ENCODE measurements at regions not wholly inside any gene's neighbourhood (a gene's known extent, or its start where the extent isn't known, plus 50 kb on each side); places are given as distances from the start of the nearest gene placed in this dataset.
"Not testable (repeated sequence)": the region's sequence is repeated elsewhere in the genome, so short reads cannot be mapped to it uniquely, and the experiment has no call there.

DNA sequence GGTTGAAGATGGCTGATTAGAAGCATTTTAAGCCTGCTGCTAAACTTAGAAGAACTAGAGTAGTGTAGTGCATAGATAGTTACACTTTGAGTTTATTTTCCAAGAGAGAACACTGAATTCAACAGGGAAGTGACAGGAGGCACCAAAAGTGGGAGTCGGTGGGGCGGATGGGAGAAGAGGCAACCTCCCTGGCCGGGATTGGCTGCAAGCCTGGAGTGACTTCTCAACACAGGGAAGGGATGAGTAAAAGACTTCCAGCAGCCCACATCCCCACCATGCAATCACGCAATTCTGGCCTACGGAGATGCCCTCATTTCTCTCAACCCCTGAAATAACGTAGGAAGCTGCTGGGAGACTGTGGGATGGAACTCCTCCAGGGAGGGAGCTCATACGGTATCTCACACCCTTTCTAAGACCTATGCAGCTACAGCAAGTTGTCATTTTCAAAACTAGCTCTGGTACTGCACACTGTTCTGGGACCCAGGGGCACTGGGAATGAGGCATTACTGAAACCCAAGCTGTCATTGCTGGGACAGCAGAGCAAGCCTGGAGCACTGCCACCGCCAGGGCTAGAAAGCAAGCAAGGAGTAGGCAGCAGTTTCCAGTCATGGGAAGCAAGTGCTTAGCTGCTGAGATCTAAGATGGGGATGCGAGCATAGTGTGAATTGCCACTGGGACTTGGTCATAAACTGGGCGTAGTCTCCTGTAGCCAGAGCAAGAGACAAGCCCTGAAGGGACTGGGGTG lies 331.6 kb upstream of the PTGER4 start:
- DNase-seq (ENCODE audit: low read depth): no peak

DNA sequence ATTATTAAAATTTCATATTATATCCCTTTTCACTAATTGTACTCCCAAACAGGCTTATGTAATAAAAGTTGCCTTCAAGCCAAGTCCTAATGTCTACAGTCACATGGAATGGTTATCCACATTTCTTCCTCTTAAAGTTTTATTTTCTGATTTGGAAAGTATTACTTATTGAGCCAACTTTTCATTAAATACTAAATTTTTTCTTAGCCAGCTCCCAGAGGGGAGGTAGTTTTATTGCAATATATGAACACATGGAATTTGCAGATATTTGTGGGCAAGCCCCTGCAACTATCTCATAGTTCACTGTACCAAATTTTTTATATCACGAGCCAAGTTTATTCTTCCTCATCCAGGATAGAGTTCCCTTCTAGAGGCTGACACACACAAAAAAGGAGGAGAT lies 332.8 kb upstream of the PTGER4 start:
- no peak for DNase-seq (ENCODE audit: low read depth)

DNA sequence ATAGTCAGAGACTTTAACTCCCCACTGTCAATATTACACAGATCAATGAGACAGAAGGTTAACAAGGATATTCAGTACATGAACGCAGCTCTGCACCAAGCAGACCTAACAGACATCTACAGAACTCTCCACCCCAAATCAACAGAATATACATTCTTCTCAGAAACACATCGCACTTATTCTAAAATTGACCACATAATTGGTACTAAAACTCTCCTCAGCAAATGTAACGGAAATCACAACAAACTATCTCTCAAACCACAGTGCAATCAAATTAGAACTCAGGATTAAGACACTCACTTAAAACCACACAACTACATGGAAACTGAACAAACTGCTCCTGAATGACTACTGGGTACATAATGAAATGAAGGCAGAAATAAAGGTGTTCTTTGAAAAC lies 341.3 kb upstream of the PTGER4 start:
- not testable (repeated sequence) for DNase-seq (ENCODE audit: low read depth)

DNA sequence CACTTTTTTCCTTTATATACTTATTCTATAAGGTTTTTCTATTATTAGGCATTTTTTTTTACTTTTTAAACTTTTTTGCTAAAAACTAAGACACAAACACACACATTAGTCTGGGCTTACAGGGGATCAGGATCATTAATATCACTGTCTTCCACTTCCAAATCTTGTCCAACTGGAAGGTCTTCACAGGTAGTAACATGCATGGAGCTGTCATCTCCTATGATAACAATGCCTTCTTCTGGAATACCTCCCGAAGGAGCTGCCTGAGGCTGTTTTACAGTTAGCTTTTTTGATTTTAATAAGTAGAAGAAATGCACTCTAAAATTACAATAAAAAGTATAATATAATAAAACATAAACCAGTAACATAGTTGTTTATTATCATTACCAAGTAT lies 345.5 kb upstream of the PTGER4 start:
- DNase-seq (ENCODE audit: low read depth): no peak

DNA sequence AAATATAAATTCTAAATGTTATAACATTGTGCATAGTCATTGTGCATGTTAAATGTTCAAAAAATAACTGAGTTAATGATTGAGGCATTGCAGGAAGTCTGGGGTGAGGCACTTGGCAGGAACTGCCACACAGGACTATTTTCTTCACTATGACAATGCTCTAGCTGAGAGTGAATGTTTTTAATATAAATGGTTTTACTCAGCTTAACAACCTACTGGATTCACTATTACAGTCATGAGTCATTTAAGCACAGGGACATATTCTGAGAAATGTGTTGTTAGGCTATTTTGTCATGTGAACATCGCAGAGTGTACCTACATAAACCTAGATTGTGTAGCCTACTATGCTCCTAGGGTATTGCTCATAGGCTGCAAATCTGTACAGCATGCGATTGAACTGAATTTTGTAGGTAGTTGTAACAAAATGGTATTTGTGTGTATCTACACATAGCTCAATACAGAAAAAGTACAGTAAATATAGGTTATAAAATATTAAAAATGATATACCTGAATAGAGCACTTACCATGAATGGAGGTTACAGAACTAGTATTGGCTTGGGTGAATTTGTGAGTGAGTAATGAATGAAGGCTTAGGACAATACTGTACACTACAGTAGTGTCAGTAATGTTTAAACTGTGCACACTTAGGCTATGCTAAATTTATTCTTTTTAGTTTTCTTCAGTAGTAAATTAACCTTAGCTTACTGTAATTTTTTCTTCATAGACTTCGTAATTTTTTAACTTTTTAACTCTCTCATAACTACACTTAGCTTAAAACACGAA lies 346.1 kb upstream of the PTGER4 start:
- DNase-seq (ENCODE audit: low read depth): peak; percentile 23

DNA sequence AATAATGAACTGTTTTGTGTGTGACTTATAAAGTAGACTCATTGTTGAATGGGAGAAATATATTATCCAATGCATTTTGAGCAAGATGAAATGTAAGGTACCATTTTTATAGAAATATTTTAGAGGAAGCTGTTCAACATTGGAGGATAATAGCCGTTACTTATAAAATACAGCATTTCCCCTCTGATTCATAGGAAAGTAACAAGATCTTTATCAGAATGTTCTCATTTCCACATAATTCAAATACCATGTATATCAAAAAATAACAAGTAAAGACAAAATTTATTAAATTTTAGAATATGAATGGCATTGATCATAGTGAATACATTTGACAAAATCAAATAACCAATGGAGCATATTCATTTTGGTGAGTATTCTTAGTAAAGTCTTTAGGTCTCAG lies 346.7 kb upstream of the PTGER4 start:
- no peak for DNase-seq (ENCODE audit: low read depth)

DNA sequence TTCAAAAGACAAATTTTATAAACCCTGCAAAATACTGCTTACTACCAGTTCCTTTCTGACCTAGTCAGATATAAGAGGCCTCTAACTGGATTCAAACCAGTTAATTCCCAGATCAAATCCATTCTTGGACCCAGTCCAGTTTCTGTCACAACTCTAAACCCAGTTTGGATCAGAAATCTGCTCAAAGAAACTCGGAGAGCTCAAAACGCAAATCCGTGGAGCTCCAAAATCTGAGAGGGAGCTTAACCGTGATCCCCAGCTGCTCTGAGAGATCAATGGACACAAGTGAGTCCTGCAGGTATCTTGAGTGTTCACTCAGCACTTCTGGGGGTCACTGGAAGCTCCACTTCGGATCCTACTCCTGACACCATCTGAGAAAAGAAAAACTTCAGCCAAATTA lies 348.1 kb upstream of the PTGER4 start:
- DNase-seq (ENCODE audit: low read depth): no peak

DNA sequence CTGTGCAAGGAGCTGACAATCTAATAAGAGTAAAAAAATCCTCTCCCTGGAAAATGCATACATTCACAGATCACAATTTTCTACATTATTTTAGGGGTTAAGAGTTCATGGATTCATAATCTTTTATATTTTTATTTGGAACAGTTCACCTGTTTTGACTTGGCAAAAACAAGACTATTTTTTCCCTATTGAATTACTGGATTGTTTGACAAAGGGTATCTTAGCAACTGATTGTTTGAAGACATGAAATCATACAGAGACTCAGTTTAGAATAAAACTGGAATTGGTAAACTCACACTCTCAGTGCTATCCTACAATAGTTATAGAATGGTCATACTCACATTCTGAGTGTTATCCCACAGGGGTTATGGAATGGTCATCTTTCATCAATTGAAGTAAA lies 358.2 kb upstream of the PTGER4 start:
- no peak for DNase-seq (ENCODE audit: low read depth)

DNA sequence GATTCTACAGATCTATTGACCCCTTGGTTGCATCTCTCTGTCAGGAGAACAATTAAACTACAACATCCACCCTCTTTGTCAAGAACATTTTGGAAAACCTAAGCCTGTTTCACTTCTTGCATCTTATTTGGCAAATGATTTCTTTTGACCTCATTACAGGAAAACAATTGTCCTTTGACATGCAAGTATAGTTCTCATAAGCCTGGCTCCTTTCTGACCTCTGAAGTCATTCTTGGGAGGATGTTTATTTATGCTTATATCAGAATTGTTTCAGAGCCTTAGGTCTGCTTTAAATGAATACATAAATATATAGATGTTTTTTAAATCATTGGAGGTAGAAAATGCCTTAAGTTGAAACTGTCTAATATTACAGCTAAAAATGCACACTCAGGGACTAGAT lies 361.3 kb upstream of the PTGER4 start:
- DNase-seq (ENCODE audit: low read depth): no peak

DNA sequence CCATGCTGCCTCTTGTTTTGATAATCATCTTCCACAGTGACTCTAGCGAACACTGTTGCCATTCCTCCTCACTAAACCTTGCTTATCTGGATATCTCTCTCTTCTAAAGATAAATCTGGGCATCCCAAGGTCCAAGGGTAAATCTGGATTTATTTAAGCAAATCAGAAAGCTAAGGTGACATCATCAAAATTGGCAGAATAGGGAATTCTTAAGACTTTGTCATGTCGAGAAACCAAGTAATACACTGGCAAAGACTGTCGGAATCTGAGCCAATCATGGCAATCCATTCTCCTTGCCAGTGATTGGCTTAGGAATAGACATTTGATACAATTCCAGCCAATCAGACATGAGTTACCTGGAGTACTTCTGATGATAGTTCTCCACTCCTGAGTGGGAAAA lies 362.7 kb upstream of the PTGER4 start:
- no peak for DNase-seq (ENCODE audit: low read depth)

DNA sequence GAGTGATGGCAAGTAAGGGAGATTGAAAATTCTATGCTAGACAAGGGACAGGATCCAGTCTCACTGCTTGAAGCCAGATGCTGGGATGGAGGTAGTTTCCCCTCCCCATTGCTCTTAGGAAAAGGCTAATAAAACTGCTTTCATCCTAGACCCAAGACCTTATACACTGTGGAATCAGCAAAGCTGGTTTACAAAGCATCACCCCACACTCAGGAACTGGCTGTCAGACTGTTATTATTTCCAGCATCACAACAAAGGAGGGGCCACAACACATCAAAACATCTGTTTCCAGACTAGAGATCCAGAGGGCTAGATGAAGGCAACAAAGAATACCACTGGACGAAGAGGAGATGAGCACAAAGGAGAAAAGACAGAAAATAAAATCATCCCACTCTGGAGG lies 364.6 kb upstream of the PTGER4 start:
- DNase-seq (ENCODE audit: low read depth): no peak

DNA sequence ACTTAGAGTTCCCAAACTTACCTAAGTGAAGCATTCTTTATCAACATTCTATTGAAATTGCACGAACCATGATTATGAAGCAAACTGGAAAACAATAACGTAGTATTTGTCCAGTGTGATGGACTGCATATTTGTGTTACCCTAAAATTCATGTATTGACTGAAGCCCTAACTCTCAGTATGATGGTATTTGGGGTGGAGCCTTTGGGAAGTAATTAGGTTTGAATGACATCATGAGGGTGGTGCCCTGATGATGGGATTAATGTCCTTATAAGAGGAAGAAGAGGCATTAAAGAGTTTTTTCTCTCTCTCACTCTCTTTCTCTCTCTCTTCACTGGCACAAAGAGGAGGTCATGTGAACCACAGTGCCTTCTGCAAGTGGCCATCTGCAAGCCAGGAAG lies 365.4 kb upstream of the PTGER4 start:
- no peak for DNase-seq (ENCODE audit: low read depth)

DNA sequence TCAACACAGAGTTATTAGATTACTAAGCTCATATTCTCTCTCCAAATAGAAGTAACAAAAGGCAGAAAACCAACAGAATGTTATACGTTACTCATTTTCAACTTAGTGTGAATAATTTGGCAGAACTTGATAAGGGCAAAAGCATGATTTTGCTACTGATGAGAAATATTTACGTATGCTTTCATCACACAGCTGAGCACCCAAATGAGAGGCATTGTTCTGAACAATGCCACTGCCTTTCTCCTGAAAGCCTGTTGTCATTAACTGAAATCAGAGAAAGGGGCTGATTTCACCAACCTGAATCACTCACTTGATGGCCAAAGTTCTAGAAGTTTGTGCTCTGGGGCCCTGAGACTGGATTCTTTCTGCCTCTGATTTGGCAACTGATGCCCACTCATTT lies 367.5 kb upstream of the PTGER4 start:
- DNase-seq (ENCODE audit: low read depth): no peak

DNA sequence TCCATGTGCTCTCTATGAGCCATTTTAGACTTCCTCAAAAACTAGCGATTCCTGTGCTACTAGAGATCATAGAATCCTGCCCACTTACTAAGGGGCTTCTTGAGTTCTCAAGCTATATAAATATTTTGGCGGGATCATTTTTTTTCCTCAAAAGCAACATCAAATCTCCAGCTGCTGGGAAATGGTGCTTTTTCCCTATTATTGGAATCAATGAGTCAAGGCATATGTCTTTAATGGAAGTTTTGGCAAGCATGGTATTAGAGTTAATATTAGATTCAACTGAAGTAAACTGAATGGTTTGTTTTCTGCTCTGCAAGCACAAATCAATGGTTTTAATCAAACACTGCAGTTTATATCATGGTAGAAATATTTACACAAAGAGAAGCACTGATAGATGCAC lies 369.9 kb upstream of the PTGER4 start:
- DNase-seq (ENCODE audit: low read depth): no peak

DNA sequence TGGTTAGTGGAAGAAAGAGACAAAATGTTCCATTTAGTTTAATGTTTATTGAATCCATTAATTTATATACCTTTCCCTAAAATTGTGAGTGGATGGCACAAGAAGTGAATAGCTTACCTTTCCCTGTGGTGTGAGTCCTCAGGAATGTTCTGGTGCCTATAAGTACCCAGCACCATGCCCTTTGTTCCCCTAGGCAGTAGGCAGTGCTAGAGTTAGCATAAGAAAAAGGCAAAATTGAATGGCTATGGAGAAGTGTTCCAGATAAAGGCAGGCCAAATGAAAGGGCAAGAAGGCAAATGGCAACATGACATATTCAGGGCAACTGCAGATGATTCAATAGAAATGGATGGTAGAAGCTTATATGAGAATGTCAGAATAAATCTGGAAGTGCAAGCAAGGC lies 370.8 kb upstream of the PTGER4 start:
- DNase-seq (ENCODE audit: low read depth): no peak

DNA sequence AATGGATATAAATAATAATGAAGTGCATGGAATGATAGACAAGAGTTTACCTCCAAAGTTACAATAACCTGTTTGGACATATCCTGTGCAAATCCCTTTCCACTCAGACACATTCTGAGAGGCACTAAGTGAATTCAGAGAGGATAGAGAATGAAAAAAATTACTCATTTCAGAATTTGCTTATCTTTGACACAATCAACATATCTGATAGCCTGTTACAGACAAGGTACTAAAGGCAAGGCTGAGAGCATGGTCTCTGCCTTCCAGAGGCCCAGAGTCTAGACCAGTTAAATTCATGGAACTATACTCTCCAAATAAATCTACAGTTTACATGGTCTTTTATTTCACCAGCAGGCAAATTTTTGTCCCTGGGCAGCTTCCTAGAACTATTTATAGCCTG lies 371.8 kb upstream of the PTGER4 start:
- DNase-seq (ENCODE audit: low read depth): no peak

DNA sequence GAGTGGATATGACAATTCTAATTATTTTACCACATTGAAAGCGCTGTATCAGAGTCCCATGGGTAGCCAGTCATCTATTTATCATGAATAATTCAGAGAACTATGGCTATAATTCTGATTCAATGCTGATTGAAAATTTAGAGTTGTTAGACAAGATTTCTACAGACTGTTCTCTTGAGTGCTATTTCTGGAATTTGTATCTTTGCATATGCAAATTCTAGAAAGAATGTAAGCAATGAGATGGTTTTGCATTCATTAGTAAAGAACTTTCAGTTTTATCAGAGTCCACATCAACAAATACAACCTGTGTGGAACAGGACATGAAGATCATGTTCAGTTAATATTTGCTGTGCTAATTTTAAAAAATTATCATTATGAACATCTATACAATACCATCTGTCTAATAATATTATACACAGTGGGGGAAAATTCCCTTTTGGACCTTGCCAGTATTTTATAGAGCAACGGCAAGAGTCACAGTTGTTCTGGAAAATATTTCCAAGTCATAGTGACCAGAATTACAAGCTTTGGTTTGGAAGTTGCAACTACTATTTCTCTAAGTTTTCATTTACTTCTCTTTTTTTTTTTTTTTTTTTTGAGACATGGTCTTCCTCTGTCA lies 372.7 kb upstream of the PTGER4 start:
- DNase-seq (ENCODE audit: low read depth): no peak

DNA sequence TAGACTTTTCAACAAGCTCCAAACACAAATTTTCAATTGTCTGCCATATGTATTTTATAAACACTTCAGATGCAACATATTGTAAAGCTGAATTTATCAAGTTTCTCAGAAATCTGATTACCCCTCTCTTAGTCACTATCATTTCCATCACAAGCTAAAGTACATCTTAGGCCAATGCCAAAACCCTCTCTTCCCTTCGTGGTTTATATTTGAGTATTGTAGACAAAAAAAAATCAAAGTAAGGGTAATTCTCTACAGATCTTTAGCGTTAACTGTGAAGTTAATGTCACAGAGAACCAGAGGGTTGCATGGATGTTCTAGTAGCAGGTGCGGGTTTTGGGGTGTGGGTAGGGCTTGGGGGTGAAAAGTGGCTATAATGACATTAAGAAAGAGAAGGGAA lies 387.7 kb upstream of the PTGER4 start:
- no peak for DNase-seq (ENCODE audit: low read depth)

DNA sequence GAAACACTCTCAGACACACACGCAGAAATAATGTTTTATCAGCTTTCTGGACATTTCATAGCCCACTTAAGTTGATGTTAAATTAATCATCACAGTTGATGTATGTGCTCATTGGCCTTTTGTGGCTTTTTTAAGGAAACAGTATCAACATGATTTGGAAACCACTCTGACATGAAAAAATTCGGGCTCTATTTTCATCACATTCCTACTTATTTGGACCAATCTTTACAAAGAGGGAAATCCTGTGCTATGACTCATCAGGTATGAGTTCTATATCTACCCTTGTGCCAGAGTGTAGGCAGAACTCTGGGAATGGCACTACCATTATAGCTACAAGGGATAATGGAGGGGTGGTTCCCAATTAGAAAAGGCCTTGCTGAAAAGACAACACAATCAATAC lies 388.4 kb upstream of the PTGER4 start:
- peak; percentile 77 for DNase-seq (ENCODE audit: low read depth)

DNA sequence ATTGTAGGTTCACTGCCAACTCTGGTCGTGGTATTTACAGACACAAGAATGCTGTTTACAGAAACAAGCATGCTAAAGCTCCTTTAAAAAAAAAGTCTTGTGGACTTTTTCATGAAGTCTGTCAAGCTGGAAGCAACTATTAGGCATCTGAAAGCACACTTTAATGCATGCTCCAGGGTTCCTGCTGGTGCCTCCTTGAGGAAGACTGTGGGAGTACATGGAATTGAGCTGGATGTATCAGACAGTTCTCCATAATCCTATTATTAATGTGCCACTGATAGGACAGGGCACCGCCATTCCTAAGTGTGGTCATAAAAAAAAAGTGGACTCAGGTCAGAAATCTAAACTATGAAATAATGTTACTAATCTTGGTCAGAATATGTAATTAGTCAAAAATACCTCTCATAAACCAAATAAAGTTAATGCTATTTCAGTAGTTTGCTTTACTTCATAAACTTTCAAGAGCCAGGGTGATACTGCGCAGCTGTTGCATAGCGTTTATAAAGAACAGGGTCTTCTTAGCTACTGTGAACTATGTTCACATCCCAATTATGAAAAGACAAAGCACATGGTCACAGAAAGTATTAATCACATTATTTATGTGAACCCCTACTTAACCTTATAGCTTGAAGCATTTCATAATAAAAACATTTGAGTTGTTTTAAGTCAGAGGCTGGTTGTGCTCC lies 390.8 kb upstream of the PTGER4 start:
- no peak for DNase-seq (ENCODE audit: low read depth)

DNA sequence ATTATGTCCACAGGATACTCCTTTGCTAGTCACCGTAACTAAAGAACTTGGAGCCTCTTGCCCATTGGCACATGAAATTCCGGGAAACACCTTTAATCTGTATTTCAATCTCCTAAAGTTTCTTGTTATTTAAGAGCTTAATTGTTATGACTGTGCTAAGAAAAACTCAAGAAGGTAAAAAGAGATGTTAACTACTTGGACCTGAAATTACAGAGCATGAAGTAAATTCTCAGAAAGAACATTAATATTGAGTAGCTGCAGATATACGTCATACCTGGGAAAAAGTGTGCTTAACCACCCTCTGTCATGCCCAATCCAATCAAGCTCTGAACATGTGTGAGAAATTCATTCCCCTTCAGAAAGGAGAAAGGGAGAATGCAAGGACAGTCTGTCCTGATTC lies 394.9 kb upstream of the PTGER4 start:
- DNase-seq (ENCODE audit: low read depth): no peak

DNA sequence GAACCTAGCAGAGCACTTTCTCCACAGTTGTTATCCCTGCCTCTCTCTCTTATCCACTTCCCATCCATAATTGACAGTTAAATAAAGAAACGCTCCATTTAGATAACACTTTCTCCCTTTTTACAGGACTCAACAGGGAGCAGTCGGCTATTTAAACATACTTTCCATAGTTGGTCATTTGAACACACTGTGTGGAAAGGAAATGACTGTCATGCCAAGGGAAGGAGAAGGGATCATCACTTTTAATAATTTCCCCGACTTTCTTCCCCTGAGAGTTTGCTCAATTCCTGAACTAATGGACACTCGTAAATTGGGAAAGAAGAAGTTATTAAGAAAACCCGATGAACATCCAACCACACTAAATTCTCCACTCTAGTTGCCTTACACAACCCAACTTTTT lies 400.8 kb upstream of the PTGER4 start:
- no peak for DNase-seq (ENCODE audit: low read depth)

All from HS-5 (cell line).